SK-N-SH treated with all-trans-retinoic acid at 6 μM for 48 hours (cell line): ENCODE measurements at regions not wholly inside any gene's neighbourhood (a gene's known extent, or its start where the extent isn't known, plus 50 kb on each side); places are given as distances from the start of the nearest gene placed in this dataset.

Experiments used
- ARNTL ChIP-seq: fragments of 450-650 bp; formaldehyde crosslinking; IDR thresholded peaks from 2 replicates; pipeline ENCODE4 v1.5.0; 2020; ENCODE audit warnings: low read depth, mild to moderate bottlenecking, moderate library complexity, borderline replicate concordance
- ISL1 ChIP-seq: fragments of 250-450 bp; sonication (Bioruptor Pico); IDR thresholded peaks from 2 replicates; pipeline ENCODE4 v2.1.2; 2022; ENCODE audit warnings: mild to moderate bottlenecking, moderate library complexity
- SNAI2 ChIP-seq: fragments of 250-450 bp; sonication (Bioruptor Pico); IDR thresholded peaks from 2 replicates; pipeline ENCODE4 v1.5.0; 2020; ENCODE audit warnings: mild to moderate bottlenecking, moderate library complexity
- ZC3H10 ChIP-seq: fragments of 250-450 bp; sonication (Bioruptor Pico); IDR thresholded peaks from 2 replicates; pipeline ENCODE4 v1.5.1; 2021; ENCODE audit warnings: mild to moderate bottlenecking, moderate library complexity

GRCh38 chr7:33820206-33820605 lies 85.1 kb upstream of the BMPER start:
- TF ChIP-seq ISL1 (CRISPR knock-in tag) (no peak), SNAI2 (CRISPR knock-in tag) (no peak), ZC3H10 (CRISPR knock-in tag) (no peak), ARNTL (CRISPR knock-in tag) (no peak)
